SK-N-MC (cell line): ENCODE measurements at regions not wholly inside any gene's neighbourhood (a gene's known extent, or its start where the extent isn't known, plus 50 kb on each side); places are given as distances from the start of the nearest gene placed in this dataset.

Source experiments
- DNase-seq: peaks from one replicate; pipeline ENCODE4 v3.0.0-alpha.2; 2011; ENCODE audit warnings: low read depth, low spot score
- H3K27ac ChIP-seq: fragments of 200-600 bp; sonication (generic); 2 replicates; pipeline ENCODE4 v1.5.1; 2016; ENCODE audit warnings: mixed run types
- H3K36me3 ChIP-seq: fragments of 200-600 bp; sonication (generic); 2 replicates; pipeline ENCODE4 v1.6.1; 2017; ENCODE audit warnings: antibody characterized with exemption, low read length, mixed read lengths; ENCODE audit not compliant: insufficient read depth
- H3K4me3 ChIP-seq: fragments of 200-600 bp; sonication (generic); 2 replicates; pipeline ENCODE4 v1.5.1; 2016
- H3K9ac ChIP-seq: fragments of 200-600 bp; sonication (generic); 2 replicates; pipeline ENCODE4 v1.8.0; 2017; ENCODE audit warnings: mixed run types, mixed read lengths; ENCODE audit not compliant: insufficient read length
- H3K9me3 ChIP-seq: fragments of 200-600 bp; sonication (generic); 2 replicates; pipeline ENCODE4 v1.6.1; 2017; ENCODE audit warnings: low read depth, mild to moderate bottlenecking, antibody characterized with exemption, low read length, moderate library complexity, mixed read lengths
- EZH2 ChIP-seq: fragments of 200-600 bp; sonication (generic); IDR thresholded peaks from one replicate; pipeline ENCODE4 v1.6.1; 2017; ENCODE audit warnings: antibody characterized with exemption
- FOXP2 ChIP-seq: optimal IDR thresholded peaks from 2 replicates; pipeline ENCODE3; 2011; ENCODE audit warnings: mild to moderate bottlenecking, moderate library complexity; ENCODE audit not compliant: insufficient read depth; ENCODE audit errors: extremely low read length, control extremely low read depth
- POLR2AphosphoS5 ChIP-seq: IDR thresholded peaks from 2 replicates; pipeline ENCODE4 v1.6.1; 2012; ENCODE audit warnings: mild to moderate bottlenecking, low read depth, low read length, borderline replicate concordance

DNA sequence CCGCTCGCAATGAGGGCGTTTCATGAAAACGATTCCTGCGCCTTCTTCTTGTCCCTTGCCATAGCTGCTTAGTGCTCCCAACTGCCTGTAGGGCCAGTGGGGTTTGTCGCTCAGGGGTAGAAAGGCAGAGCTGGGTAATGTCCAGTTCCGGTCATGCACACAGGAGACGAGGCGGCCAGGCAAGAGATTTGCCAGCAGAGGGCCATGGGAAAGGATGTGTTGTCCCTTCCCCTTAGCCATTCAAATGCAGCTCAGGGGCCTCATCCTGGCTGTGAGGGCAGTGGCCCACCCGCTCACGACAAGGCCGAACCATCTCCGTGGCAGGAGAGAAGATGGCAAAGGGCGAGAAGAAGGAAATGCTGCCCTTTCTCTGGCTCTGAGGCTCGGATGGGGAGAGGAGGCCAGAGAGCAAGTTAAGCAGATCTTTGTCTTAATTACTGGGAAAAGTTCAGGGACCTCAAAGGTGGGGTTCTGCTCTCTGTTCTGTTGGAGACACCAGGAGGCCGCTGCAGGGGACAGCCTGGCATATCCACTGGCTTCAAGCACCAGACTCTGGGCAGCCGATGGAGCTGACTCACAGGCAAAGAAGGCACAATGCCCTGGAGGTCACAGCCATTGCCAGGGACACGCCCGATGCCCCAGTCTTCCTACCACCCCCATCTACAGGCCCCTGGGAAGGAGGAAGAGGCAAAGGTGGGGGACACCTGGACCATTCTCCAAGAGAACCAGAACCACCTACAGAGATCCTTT is 534.8 kb upstream of the MGMT start:
- no peak for DNase-seq
- Histone ChIP-seq H3K36me3 (no peaks in the 10 kb centered on the region), H3K4me3 (no peak overlapping the region), H3K9ac (no peak overlapping the region), H3K9me3 (no peaks in the 10 kb centered on the region), H3K27ac (no peak overlapping the region)
- no peak for TF ChIP-seq FOXP2
- no peak for TF ChIP-seq EZH2
- TF ChIP-seq POLR2AphosphoS5, result no peak

DNA sequence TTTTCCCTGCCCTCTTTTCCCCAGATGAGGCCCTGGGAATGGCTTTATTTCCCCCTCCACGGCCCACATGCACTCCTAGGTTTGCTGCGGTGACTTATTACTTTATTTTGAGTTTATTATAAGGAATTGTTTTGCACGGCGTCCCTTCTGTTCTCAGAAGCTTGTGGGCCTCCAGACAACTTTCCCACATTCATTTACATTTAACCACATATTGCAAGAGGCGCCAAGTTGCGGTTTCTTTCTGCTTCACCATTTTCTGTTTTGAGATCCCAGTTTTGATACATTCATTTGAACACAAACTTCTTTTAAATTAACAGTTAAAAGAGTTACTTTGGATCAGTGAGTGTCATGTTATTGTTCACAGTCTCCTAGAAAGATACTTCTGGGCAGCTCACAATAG is 532.5 kb upstream of the MGMT start:
- no peak for TF ChIP-seq FOXP2
- TF ChIP-seq EZH2, result no peak
- TF ChIP-seq POLR2AphosphoS5, result no peak
- Histone ChIP-seq H3K9ac (no peak overlapping the region), H3K36me3 (no peaks in the 10 kb centered on the region), H3K9me3 (no peaks in the 10 kb centered on the region), H3K27ac (no peak overlapping the region), H3K4me3 (no peak overlapping the region)
- DNase-seq, result peak; percentile 26

DNA sequence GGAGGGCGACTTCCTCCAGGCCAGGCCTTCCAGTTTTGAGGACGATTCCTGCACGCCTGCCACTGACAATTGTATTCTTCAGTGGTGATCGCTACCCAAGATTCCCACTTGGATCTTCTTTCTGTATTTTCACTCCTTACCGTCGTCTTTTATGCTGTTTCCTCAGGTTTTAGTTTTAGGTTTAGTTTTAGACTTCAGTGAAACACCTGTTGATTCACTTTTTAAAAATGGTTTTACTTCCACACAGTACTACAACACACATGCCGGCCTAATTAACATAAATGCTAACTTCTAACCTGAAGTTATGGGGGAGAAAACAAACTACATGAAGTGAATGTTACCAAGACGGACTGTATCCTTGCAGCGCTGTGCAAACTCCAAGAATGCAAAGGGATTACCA is 530.6 kb upstream of the MGMT start:
- H3K36me3 ChIP-seq, result no peaks in the 10 kb centered on the region
- DNase-seq, result no peak
- no peak overlapping the region for H3K4me3 ChIP-seq
- no peaks in the 10 kb centered on the region for H3K9me3 ChIP-seq
- TF ChIP-seq FOXP2, result no peak
- TF ChIP-seq POLR2AphosphoS5, result no peak
- TF ChIP-seq EZH2, result no peak
- no peak overlapping the region for H3K27ac ChIP-seq
- H3K9ac ChIP-seq, result no peak overlapping the region

DNA sequence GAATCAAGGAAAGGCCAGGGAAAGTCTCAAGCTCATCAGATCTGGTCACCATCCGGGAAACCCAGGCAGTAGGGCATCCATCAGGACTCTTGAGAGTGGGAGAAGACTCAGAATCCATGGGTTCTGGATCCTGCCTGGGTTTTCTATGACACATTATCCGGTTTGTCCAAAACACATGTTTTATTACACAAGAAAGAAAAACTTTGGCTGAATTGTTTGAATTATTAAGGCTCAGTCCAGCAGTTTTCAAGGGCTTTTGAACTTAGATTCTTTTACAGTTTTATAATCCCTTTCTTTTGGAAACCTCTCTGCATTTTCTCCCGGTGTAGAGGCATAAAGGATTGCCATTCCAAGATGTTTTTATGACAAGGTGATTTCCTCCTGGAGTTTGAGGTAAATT is 528.5 kb upstream of the MGMT start:
- Histone ChIP-seq H3K9me3 (no peaks in the 10 kb centered on the region), H3K36me3 (no peaks in the 10 kb centered on the region), H3K4me3 (no peak overlapping the region), H3K27ac (no peak overlapping the region), H3K9ac (no peak overlapping the region)
- no peak for TF ChIP-seq FOXP2
- TF ChIP-seq EZH2, result no peak
- no peak for TF ChIP-seq POLR2AphosphoS5
- DNase-seq, result no peak

DNA sequence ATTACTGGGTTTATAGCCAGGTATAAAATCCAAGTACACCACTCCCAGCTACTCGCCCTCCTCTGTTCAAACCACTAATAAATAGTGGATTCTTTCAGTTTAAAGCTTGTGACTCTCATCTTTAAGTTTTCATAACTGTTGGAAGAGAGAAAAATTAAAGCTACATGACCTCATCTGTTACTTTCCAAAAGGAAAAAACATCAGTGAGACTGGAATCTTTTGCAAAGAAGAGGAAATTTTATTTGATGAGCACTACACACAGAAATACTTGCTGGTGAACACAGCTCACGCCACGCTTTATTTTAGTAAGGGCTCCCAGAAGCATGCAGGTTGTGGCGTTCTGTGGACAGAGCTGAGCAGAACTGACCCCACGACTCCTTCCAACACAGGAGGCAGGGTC is 527.0 kb upstream of the MGMT start:
- no peak for TF ChIP-seq EZH2
- no peak for TF ChIP-seq POLR2AphosphoS5
- TF ChIP-seq FOXP2, result no peak
- H3K4me3 ChIP-seq, result no peak overlapping the region
- no peak overlapping the region for H3K9ac ChIP-seq
- DNase-seq, result no peak
- H3K9me3 ChIP-seq, result no peaks in the 10 kb centered on the region
- no peak overlapping the region for H3K27ac ChIP-seq
- H3K36me3 ChIP-seq, result no peaks in the 10 kb centered on the region

DNA sequence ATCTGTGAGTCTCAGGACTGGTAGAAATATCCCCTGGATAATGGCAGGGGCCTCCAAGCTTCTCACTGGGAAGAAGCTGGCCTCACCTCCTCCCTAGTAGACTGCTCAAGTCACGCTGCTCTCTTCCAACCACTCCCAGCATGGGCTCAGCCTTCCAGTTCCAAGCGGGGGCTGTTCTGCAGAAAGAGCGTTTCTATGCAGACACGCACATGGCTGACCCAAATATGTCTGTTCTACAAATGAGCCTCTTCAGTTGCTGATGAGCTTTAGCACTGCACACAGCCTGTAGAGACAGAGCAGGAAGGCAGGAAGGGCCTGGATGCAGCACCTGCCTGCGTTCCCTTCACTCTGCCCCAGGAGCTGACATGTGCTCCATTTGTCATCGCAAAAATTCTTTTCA is 523.9 kb upstream of the MGMT start:
- Histone ChIP-seq H3K36me3 (no peaks in the 10 kb centered on the region), H3K27ac (no peak overlapping the region), H3K9me3 (no peaks in the 10 kb centered on the region), H3K9ac (no peak overlapping the region), H3K4me3 (no peak overlapping the region)
- DNase-seq, result no peak
- TF ChIP-seq POLR2AphosphoS5 (no peak), FOXP2 (no peak), EZH2 (no peak)

DNA sequence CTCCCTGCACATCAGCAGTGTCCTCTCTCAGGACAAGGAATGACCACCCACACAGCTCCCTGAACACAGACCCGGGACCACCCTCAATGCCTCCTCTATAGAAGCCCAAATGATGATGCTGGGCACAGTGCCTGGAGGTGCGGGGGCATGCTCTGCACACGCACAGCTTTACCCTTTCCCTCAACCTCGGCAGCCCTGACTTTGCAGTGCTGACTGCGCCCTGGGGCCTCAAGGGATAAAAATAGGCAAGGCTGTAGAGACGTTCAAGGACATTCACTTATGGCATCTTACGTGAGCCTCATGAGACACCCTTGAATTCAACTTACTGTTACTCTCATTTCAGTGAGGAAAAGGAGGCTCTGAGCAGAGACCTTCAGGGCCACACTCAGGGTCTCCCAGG is 521.6 kb upstream of the MGMT start:
- TF ChIP-seq EZH2, result no peak
- TF ChIP-seq FOXP2, result no peak
- TF ChIP-seq POLR2AphosphoS5, result no peak
- no peak overlapping the region for H3K4me3 ChIP-seq
- no peaks in the 10 kb centered on the region for H3K36me3 ChIP-seq
- no peaks in the 10 kb centered on the region for H3K9me3 ChIP-seq
- H3K27ac ChIP-seq, result no peak overlapping the region
- DNase-seq, result no peak
- H3K9ac ChIP-seq, result no peak overlapping the region

DNA sequence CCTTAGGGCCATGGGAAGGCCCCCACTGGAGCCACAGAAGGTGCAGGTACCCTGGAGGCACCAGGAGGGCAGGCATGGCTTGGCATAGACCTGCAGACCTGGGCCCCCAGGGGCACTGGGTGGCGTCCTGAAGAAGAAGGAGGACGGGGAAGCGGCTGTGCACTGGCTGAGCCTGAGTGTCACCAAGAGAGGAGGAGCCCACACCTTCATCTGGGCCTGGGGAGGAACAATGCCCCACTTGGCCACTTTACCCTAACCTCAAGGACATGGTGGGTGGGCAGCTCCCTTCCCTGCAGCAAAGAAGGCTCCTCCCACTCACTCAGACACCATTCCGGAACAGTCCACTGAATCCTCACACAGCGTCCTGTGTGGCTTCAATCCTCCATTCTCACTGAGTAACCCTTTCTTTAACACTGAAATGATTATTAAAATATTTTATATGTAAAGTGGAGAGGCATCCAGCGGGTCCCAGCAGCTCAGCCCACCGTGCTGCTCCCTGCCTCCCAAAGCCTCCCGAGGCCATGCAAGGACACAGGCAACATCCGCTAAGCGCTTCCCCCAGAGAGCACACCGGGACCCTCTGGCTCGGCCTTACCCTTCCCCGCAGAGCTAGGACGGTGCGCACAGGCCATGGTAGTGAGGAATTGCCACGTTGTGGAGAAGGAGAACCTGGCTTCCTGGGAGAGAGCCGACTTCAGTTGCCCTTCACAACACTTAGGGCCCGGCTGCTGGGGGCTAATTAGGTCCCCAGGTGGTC is 516.7 kb upstream of the MGMT start:
- Histone ChIP-seq H3K4me3 (no peak overlapping the region), H3K36me3 (no peaks in the 10 kb centered on the region), H3K27ac (no peak overlapping the region), H3K9ac (no peak overlapping the region), H3K9me3 (no peaks in the 10 kb centered on the region)
- no peak for TF ChIP-seq POLR2AphosphoS5
- no peak for TF ChIP-seq FOXP2
- no peak for TF ChIP-seq EZH2
- DNase-seq, result no peak

DNA sequence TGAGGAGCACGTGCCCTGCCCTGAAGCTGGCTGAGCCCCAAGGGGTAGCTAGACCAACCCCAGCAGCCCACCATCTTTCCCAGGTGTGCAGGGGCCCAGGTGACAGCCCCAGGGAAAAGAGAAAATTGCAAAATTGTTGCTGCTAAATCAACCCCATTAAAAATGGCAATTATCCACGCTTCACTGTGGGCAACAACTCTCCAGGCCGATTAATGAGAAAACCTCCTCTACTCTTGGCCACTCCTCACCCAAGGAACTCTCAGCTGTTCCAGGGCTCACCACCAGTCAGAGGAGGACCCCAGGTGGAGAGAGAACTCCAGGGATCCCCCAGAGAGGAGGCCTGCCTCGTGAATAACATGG is 516.1 kb upstream of the MGMT start:
- DNase-seq, result no peak
- Histone ChIP-seq H3K9me3 (no peaks in the 10 kb centered on the region), H3K4me3 (no peak overlapping the region), H3K36me3 (no peaks in the 10 kb centered on the region), H3K9ac (no peak overlapping the region), H3K27ac (no peak overlapping the region)
- no peak for TF ChIP-seq EZH2
